Epidermal melanocyte (primary cell): ENCODE measurements at regions not wholly inside any gene's neighbourhood (a gene's known extent, or its start where the extent isn't known, plus 50 kb on each side); places are given as distances from the start of the nearest gene placed in this dataset.
A peak's percentile ranks its signal among the peaks of the same experiment; 100 is the strongest.

Source experiments
- DNase-seq: peaks from one replicate; pipeline ENCODE4 v3.0.0; 2011; ENCODE audit warnings: low spot score; ENCODE audit not compliant: insufficient read length

GRCh38 chr5:124839371-124839998 is 93.0 kb upstream of the ZNF608 start:
- no peak for DNase-seq

GRCh38 chr5:124841829-124842712 is 95.6 kb upstream of the ZNF608 start:
- no peak for DNase-seq

GRCh38 chr5:124842725-124843595 is 96.5 kb upstream of the ZNF608 start:
- DNase-seq = no peak

- no peak for DNase-seq
Observed at GRCh38 chr5:124843596-124843899, 97.1 kb upstream of the ZNF608 start.

GRCh38 chr5:124844371-124844920 is 98.0 kb upstream of the ZNF608 start:
- no peak for DNase-seq

- no peak for DNase-seq
Observed at GRCh38 chr5:124847907-124848306, 101.5 kb upstream of the ZNF608 start.

GRCh38 chr5:124849774-124850173 is 103.3 kb upstream of the ZNF608 start:
- DNase-seq = no peak

GRCh38 chr5:124856726-124857125 is 110.3 kb upstream of the ZNF608 start:
- no peak for DNase-seq

GRCh38 chr5:124858612-124859011 is 112.2 kb upstream of the ZNF608 start:
- no peak for DNase-seq

- no peak for DNase-seq
Observed at GRCh38 chr5:124859027-124859426, 112.6 kb upstream of the ZNF608 start.

- DNase-seq = no peak
Observed at GRCh38 chr5:124859556-124860290, 113.3 kb upstream of the ZNF608 start.

GRCh38 chr5:124860291-124860655 is 113.8 kb upstream of the ZNF608 start:
- DNase-seq = no peak

- no peak for DNase-seq
Observed at GRCh38 chr5:124865066-124865465, 118.6 kb upstream of the ZNF608 start.

GRCh38 chr5:124865603-124866354 is 119.3 kb upstream of the ZNF608 start:
- no peak for DNase-seq

- DNase-seq = no peak
Observed at GRCh38 chr5:124866355-124867136, 120.1 kb upstream of the ZNF608 start.

GRCh38 chr5:124867137-124867704 is 120.8 kb upstream of the ZNF608 start:
- peak; percentile 52 for DNase-seq

GRCh38 chr5:124868676-124869075 is 122.2 kb upstream of the ZNF608 start:
- DNase-seq = no peak

- no peak for DNase-seq
Observed at GRCh38 chr5:124869426-124870033, 123.1 kb upstream of the ZNF608 start.

GRCh38 chr5:124870070-124870469 is 123.6 kb upstream of the ZNF608 start:
- no peak for DNase-seq
